Smooth muscle cell (in vitro differentiated cells): ENCODE measurements at regions not wholly inside any gene's neighbourhood (a gene's known extent, or its start where the extent isn't known, plus 50 kb on each side); places are given as distances from the start of the nearest gene placed in this dataset.

Source experiments
- DNase-seq: peaks from one replicate; lab custom pipeline; 2025; ENCODE audit not compliant: unreplicated experiment; lab: John Stamatoyannopoulos, UW
- H2AFZ ChIP-seq: fragments of 200-600 bp; sonication (generic); 2 replicates; pipeline ENCODE4 v1.6.0; 2016; ENCODE audit warnings: antibody characterized with exemption, low read depth, mild to moderate bottlenecking
- H3F3A ChIP-seq: fragments of 200-600 bp; sonication (generic); 2 replicates; pipeline ENCODE4 v1.6.0; 2017; ENCODE audit warnings: antibody characterized with exemption, low read depth
- H3K27ac ChIP-seq: fragments of 200-600 bp; sonication (generic); 2 replicates; pipeline ENCODE4 v1.5.1; 2016; ENCODE audit warnings: low read depth, mild to moderate bottlenecking
- H3K27me3 ChIP-seq: fragments of 200-600 bp; sonication (generic); 2 replicates; pipeline ENCODE4 v1.6.1; 2016; ENCODE audit warnings: low read depth, mild to moderate bottlenecking
- H3K36me3 ChIP-seq: fragments of 200-600 bp; sonication (generic); 2 replicates; pipeline ENCODE4 v1.5.1; 2016; ENCODE audit warnings: low read depth
- H3K4me1 ChIP-seq: fragments of 200-600 bp; sonication (generic); 2 replicates; pipeline ENCODE4 v1.5.1; 2016; ENCODE audit warnings: low read depth
- H3K4me2 ChIP-seq: fragments of 200-600 bp; sonication (generic); 2 replicates; pipeline ENCODE4 v1.6.0; 2016; ENCODE audit warnings: mild to moderate bottlenecking
- H3K4me3 ChIP-seq: fragments of 200-600 bp; sonication (generic); 2 replicates; pipeline ENCODE4 v1.5.1; 2016; ENCODE audit warnings: mild to moderate bottlenecking
- H3K79me2 ChIP-seq: fragments of 200-600 bp; sonication (generic); 2 replicates; pipeline ENCODE4 v1.6.0; 2016; ENCODE audit warnings: low read depth, mild to moderate bottlenecking
- H3K9ac ChIP-seq: fragments of 200-600 bp; sonication (generic); 2 replicates; pipeline ENCODE4 v1.6.0; 2016; ENCODE audit warnings: low read depth
- H3K9me3 ChIP-seq: fragments of 200-600 bp; sonication (generic); replicated peaks from 2 replicates; pipeline ENCODE4 v1.5.1; 2016; ENCODE audit warnings: low read depth
- H4K20me1 ChIP-seq: fragments of 200-600 bp; sonication (generic); 2 replicates; pipeline ENCODE4 v1.6.0; 2016; ENCODE audit warnings: low read depth
- CTCF ChIP-seq: fragments of 200-600 bp; sonication (generic); IDR thresholded peaks from 2 replicates; pipeline ENCODE4 v1.5.1; 2017; ENCODE audit warnings: borderline replicate concordance, mild to moderate bottlenecking, antibody characterized with exemption; ENCODE audit not compliant: insufficient read depth, poor library complexity, severe bottlenecking
- WGBS: methylation state at CpG from one replicate; pipeline ENCODE4 v1.1.7; 2016; ENCODE audit warnings: low lambda C conversion rate; 5-methylcytosine and 5-hydroxymethylcytosine counted together

DNA sequence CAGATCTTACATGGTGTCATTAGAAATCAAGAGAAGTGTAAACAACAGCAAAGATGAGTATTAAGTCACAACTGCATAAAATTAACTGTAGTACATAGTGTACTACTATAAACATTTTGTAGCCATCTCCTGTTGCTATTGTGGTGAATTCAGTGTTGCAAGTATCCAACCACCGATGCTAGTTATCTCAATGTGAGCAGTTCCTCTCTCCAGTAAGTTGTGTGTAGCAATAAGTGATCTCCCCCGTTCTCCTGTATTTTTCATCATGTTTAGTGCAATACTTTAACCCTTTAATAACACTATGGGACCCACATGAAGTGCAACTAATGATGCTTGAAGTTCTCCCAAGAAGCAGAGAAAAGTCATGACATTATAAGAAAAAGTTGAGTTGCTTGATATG lies 264.7 kb upstream of the KCNH8 start:
- Histone ChIP-seq H3K4me2 (no peak overlapping the region), H3K9me3 (no peaks in the 10 kb centered on the region), H3K4me3 (no peak overlapping the region), H2AFZ (no peak overlapping the region), H3F3A (no peaks in the 10 kb centered on the region), H3K9ac (no peak overlapping the region), H3K79me2 (no peaks in the 10 kb centered on the region), H3K4me1 (no peaks in the 10 kb centered on the region), H3K27me3 (no peaks in the 10 kb centered on the region), H3K27ac (no peak overlapping the region), H3K36me3 (no peaks in the 10 kb centered on the region), H4K20me1 (no peaks in the 10 kb centered on the region)
- 72% methylated on average over 2 of the region's 2 CpGs for WGBS
- no peak for TF ChIP-seq CTCF
- no peak for DNase-seq

- Histone ChIP-seq H3K27ac (no peak overlapping the region), H2AFZ (no peak overlapping the region), H3K79me2 (no peaks in the 10 kb centered on the region), H3F3A (no peaks in the 10 kb centered on the region), H3K4me2 (no peak overlapping the region), H3K9me3 (no peaks in the 10 kb centered on the region), H3K4me1 (no peaks in the 10 kb centered on the region), H3K36me3 (no peaks in the 10 kb centered on the region), H3K9ac (no peak overlapping the region), H4K20me1 (no peaks in the 10 kb centered on the region), H3K27me3 (no peaks in the 10 kb centered on the region), H3K4me3 (no peak overlapping the region)
- TF ChIP-seq CTCF, result no peak
- DNase-seq, result no peak
- WGBS, result 93% methylated on average over 1 of the region's 1 CpG
These were observed 267.6 kb upstream of the KCNH8 start for GRCh38 chr3:18880691-18881090.

DNA sequence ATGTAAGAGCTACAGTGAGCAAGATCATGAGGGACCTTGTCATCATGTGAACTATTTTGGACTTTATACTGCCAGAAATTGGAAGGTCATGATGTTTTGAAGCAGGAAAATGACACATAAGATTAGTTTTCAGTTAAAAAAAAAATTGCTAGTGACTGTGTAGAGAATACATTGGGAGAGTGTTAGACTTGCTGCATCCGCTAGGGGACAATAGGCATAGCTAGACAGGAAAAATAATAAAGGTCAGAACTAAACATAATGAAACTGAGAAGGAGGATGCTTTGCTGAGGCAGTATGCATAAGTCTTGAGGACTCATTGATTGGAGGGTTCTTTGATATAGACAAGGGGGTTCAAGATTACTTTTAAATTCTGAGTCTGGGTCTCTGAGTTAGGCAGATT lies 275.8 kb upstream of the KCNH8 start:
- H3K4me3 ChIP-seq, result no peak overlapping the region
- no peak overlapping the region for H3K27ac ChIP-seq
- H3K79me2 ChIP-seq, result no peaks in the 10 kb centered on the region
- no peaks in the 10 kb centered on the region for H3K4me1 ChIP-seq
- no peaks in the 10 kb centered on the region for H4K20me1 ChIP-seq
- no peak overlapping the region for H3K9ac ChIP-seq
- H3F3A ChIP-seq, result no peaks in the 10 kb centered on the region
- H3K36me3 ChIP-seq, result no peaks in the 10 kb centered on the region
- H3K4me2 ChIP-seq, result no peak overlapping the region
- H3K9me3 ChIP-seq, result no peaks in the 10 kb centered on the region
- no peaks in the 10 kb centered on the region for H3K27me3 ChIP-seq
- 94% methylated on average over 1 of the region's 1 CpG for WGBS
- no peak for TF ChIP-seq CTCF
- no peak overlapping the region for H2AFZ ChIP-seq
- DNase-seq, result no peak

GRCh38 chr3:18870642-18871041 lies 277.7 kb upstream of the KCNH8 start:
- H2AFZ ChIP-seq, result no peak overlapping the region
- H4K20me1 ChIP-seq, result no peaks in the 10 kb centered on the region
- H3K4me2 ChIP-seq, result no peak overlapping the region
- TF ChIP-seq CTCF, result no peak
- H3K27me3 ChIP-seq, result no peaks in the 10 kb centered on the region
- no peaks in the 10 kb centered on the region for H3F3A ChIP-seq
- H3K4me3 ChIP-seq, result no peak overlapping the region
- H3K79me2 ChIP-seq, result no peaks in the 10 kb centered on the region
- H3K36me3 ChIP-seq, result no peaks in the 10 kb centered on the region
- no peaks in the 10 kb centered on the region for H3K4me1 ChIP-seq
- no peak overlapping the region for H3K27ac ChIP-seq
- no peaks in the 10 kb centered on the region for H3K9me3 ChIP-seq
- H3K9ac ChIP-seq, result no peak overlapping the region
- WGBS, result 67% methylated on average over 2 of the region's 2 CpGs
- DNase-seq, result no peak
